GM12878 (cell line): ENCODE measurements at regions not wholly inside any gene's neighbourhood (a gene's known extent, or its start where the extent isn't known, plus 50 kb on each side); places are given as distances from the start of the nearest gene placed in this dataset.

Experiments
- BRCA1 ChIP-seq: IDR thresholded peaks from 2 replicates; pipeline ENCODE4 v1.6.1; 2011; ENCODE audit warnings: low read depth, low read length, improper control_type of control experiment
- DPF2 ChIP-seq: fragments of 450-650 bp; IDR thresholded peaks from 2 replicates; pipeline ENCODE4 v1.6.1; 2017; ENCODE audit warnings: mild to moderate bottlenecking
- EED ChIP-seq: sonication (generic); IDR thresholded peaks from 2 replicates; pipeline ENCODE4 v1.6.1; 2016; ENCODE audit warnings: antibody characterized with exemption, low read depth
- JUNB ChIP-seq: IDR thresholded peaks from 2 replicates; pipeline ENCODE4 v1.6.1; 2016; ENCODE audit warnings: antibody characterized with exemption, mild to moderate bottlenecking
- PML ChIP-seq: IDR thresholded peaks from 2 replicates; pipeline ENCODE4 v1.6.1; 2012; ENCODE audit warnings: low read length, inconsistent platforms
- RAD51 ChIP-seq: fragments of 450-650 bp; IDR thresholded peaks from 2 replicates; pipeline ENCODE4 v1.6.1; 2016; ENCODE audit warnings: moderate library complexity, mild to moderate bottlenecking, inconsistent platforms
- SREBF2 ChIP-seq: IDR thresholded peaks from 2 replicates; pipeline ENCODE4 v1.6.1; 2012; ENCODE audit warnings: mild to moderate bottlenecking, low read length
- SUPT20H ChIP-seq: IDR thresholded peaks from 2 replicates; pipeline ENCODE4 v1.6.1; 2011; ENCODE audit warnings: low read depth, mild to moderate bottlenecking, low read length, moderate library complexity, borderline replicate concordance; ENCODE audit not compliant: control insufficient read depth
- ZNF24 ChIP-seq: fragments of 450-650 bp; IDR thresholded peaks from 2 replicates; pipeline ENCODE4 v1.6.1; 2017; ENCODE audit warnings: antibody characterized with exemption, mild to moderate bottlenecking
- TF ChIP-seq, protein P1 (sequence below): fragments of 450-650 bp; IDR thresholded peaks from 2 replicates; pipeline ENCODE4 v1.6.1; 2018; ENCODE audit warnings: borderline replicate concordance, mild to moderate bottlenecking; ENCODE audit not compliant: partially characterized antibody
- TF ChIP-seq, protein P2 (sequence below): IDR thresholded peaks from 2 replicates; pipeline ENCODE4 v1.6.1; 2012; ENCODE audit warnings: improper control_type of control experiment, low read depth, low read length; ENCODE audit not compliant: insufficient replicate concordance
- TF ChIP-seq, protein P3 (sequence below): fragments of 450-650 bp; IDR thresholded peaks from 2 replicates; pipeline ENCODE4 v1.6.1; 2017; ENCODE audit warnings: low read depth, mild to moderate bottlenecking, moderate library complexity
- TF ChIP-seq, protein P4 (sequence below): fragments of 150-350 bp; IDR thresholded peaks from 2 replicates; pipeline ENCODE4 v1.6.1; 2016; ENCODE audit warnings: low read depth, low read length

DNA sequence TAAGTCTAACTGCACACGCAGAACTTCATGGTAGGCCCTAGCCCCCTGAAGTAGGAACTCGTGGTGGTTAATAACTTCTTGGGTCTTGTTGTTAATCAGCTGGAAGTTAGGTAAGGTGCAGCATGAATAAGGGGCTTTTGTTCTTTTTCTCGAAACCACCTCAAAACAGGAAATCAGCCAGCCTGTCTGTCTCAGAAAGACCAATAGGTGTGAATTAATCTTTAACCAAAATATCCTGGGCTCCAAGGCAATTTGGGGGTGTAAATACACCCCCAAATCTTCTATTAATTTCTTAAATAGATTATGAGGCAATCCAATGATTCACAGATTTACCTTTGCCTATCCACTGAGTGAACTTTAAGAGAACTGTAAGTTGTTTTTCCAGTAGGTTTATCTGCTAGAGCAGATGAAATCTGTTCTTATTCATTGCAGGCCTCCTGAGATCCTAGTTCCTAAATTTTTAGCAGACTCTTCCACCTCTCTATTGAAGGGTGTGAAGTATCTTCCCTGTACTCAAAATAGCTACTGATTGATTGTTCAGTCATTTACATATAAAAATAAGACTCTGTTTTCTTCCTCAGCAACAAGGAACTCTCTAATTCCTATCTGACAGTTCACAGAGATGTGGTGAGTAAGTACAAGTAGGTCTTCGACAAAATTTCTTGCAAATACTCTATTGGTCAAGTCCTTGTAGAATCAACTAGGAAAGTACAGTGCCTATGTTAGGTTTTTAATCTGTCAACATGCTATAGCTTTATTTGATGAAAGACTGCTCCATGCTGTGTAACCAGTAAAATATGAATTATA, 427.1 kb upstream of the NOX3 start (continued):
- TF ChIP-seq, protein P1, sequence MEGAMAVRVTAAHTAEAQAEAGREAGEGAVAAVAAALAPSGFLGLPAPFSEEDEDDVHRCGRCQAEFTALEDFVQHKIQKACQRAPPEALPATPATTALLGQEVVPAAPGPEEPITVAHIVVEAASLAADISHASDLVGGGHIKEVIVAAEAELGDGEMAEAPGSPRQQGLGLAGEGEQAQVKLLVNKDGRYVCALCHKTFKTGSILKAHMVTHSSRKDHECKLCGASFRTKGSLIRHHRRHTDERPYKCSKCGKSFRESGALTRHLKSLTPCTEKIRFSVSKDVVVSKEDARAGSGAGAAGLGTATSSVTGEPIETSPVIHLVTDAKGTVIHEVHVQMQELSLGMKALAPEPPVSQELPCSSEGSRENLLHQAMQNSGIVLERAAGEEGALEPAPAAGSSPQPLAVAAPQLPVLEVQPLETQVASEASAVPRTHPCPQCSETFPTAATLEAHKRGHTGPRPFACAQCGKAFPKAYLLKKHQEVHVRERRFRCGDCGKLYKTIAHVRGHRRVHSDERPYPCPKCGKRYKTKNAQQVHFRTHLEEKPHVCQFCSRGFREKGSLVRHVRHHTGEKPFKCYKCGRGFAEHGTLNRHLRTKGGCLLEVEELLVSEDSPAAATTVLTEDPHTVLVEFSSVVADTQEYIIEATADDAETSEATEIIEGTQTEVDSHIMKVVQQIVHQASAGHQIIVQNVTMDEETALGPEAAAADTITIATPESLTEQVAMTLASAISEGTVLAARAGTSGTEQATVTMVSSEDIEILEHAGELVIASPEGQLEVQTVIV: no peak
- TF ChIP-seq, protein P2, sequence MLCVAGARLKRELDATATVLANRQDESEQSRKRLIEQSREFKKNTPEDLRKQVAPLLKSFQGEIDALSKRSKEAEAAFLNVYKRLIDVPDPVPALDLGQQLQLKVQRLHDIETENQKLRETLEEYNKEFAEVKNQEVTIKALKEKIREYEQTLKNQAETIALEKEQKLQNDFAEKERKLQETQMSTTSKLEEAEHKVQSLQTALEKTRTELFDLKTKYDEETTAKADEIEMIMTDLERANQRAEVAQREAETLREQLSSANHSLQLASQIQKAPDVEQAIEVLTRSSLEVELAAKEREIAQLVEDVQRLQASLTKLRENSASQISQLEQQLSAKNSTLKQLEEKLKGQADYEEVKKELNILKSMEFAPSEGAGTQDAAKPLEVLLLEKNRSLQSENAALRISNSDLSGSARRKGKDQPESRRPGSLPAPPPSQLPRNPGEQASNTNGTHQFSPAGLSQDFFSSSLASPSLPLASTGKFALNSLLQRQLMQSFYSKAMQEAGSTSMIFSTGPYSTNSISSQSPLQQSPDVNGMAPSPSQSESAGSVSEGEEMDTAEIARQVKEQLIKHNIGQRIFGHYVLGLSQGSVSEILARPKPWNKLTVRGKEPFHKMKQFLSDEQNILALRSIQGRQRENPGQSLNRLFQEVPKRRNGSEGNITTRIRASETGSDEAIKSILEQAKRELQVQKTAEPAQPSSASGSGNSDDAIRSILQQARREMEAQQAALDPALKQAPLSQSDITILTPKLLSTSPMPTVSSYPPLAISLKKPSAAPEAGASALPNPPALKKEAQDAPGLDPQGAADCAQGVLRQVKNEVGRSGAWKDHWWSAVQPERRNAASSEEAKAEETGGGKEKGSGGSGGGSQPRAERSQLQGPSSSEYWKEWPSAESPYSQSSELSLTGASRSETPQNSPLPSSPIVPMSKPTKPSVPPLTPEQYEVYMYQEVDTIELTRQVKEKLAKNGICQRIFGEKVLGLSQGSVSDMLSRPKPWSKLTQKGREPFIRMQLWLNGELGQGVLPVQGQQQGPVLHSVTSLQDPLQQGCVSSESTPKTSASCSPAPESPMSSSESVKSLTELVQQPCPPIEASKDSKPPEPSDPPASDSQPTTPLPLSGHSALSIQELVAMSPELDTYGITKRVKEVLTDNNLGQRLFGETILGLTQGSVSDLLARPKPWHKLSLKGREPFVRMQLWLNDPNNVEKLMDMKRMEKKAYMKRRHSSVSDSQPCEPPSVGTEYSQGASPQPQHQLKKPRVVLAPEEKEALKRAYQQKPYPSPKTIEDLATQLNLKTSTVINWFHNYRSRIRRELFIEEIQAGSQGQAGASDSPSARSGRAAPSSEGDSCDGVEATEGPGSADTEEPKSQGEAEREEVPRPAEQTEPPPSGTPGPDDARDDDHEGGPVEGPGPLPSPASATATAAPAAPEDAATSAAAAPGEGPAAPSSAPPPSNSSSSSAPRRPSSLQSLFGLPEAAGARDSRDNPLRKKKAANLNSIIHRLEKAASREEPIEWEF: peak; percentile 34
- TF ChIP-seq ZNF24: no peak
- TF ChIP-seq EED: no peak
- no peak for TF ChIP-seq PML
- no peak for TF ChIP-seq BRCA1
- no peak for TF ChIP-seq SREBF2
- TF ChIP-seq, protein P3, sequence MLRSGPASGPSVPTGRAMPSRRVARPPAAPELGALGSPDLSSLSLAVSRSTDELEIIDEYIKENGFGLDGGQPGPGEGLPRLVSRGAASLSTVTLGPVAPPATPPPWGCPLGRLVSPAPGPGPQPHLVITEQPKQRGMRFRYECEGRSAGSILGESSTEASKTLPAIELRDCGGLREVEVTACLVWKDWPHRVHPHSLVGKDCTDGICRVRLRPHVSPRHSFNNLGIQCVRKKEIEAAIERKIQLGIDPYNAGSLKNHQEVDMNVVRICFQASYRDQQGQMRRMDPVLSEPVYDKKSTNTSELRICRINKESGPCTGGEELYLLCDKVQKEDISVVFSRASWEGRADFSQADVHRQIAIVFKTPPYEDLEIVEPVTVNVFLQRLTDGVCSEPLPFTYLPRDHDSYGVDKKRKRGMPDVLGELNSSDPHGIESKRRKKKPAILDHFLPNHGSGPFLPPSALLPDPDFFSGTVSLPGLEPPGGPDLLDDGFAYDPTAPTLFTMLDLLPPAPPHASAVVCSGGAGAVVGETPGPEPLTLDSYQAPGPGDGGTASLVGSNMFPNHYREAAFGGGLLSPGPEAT: peak; percentile 67
- no peak for TF ChIP-seq RAD51
- 0 out of 2 replicates have a peak, but pooled peaks have one; percentile 77 for TF ChIP-seq DPF2
- no peak for TF ChIP-seq SUPT20H
- TF ChIP-seq, protein P4, sequence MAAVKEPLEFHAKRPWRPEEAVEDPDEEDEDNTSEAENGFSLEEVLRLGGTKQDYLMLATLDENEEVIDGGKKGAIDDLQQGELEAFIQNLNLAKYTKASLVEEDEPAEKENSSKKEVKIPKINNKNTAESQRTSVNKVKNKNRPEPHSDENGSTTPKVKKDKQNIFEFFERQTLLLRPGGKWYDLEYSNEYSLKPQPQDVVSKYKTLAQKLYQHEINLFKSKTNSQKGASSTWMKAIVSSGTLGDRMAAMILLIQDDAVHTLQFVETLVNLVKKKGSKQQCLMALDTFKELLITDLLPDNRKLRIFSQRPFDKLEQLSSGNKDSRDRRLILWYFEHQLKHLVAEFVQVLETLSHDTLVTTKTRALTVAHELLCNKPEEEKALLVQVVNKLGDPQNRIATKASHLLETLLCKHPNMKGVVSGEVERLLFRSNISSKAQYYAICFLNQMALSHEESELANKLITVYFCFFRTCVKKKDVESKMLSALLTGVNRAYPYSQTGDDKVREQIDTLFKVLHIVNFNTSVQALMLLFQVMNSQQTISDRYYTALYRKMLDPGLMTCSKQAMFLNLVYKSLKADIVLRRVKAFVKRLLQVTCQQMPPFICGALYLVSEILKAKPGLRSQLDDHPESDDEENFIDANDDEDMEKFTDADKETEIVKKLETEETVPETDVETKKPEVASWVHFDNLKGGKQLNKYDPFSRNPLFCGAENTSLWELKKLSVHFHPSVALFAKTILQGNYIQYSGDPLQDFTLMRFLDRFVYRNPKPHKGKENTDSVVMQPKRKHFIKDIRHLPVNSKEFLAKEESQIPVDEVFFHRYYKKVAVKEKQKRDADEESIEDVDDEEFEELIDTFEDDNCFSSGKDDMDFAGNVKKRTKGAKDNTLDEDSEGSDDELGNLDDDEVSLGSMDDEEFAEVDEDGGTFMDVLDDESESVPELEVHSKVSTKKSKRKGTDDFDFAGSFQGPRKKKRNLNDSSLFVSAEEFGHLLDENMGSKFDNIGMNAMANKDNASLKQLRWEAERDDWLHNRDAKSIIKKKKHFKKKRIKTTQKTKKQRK: no peak
- TF ChIP-seq JUNB: no peak
